ENCODE measurements at regions not wholly inside any gene's neighbourhood (a gene's known extent, or its start where the extent isn't known, plus 50 kb on each side); places are given as distances from the start of the nearest gene placed in this dataset.
"Not testable (repeated sequence)": the region's sequence is repeated elsewhere in the genome, so short reads cannot be mapped to it uniquely, and the experiment has no call there.

GRCh38 chr4:59503731-59504130 lies 1696.4 kb upstream of the ADGRL3 start:
- DNase-seq (ENCODE audit: low read depth, low spot score) (no peak), FAIRE-seq (no peak), ATAC-seq (no peak)
- ChIA-PET POLR2A (no interaction called here), RAD21 (ENCODE audit: unreplicated experiment) (no interaction called here), SMC1A (ENCODE audit: uncharacterized antibody, unreplicated experiment) (no interaction called here), CTCF (no interaction called here)
- H3K4me3 ChIP-seq, result no peak overlapping the region
- H3K4me1 ChIP-seq (ENCODE audit: control insufficient read depth, insufficient read depth, low read length), result no peaks in the 10 kb centered on the region
- H3K27ac ChIP-seq (ENCODE audit: control insufficient read depth, insufficient read depth), result no peak overlapping the region
- H3K36me3 ChIP-seq (ENCODE audit: control insufficient read depth in 2 of 2, insufficient read depth in 2 of 2, low read length in 1 of 2), result no peaks in the 10 kb centered on the region
- no TSS peak for BruUV-seq (replicated peaks)
- no peak overlapping the region for H3K9ac ChIP-seq (ENCODE audit: control insufficient read depth, insufficient read depth, low read length)
- TF ChIP-seq BMI1 (IDR thresholded peaks at IDR 0.05; ENCODE audit: borderline replicate concordance) (no peak), PML (IDR thresholded peaks at IDR 0.05; ENCODE audit: low read length) (no peak), HDAC6 (IDR thresholded peaks at IDR 0.05; ENCODE audit: unreplicated experiment) (no peak), JUND (IDR thresholded peaks at IDR 0.05; ENCODE audit: low read depth, low read length) (no peak), NBN (IDR thresholded peaks at IDR 0.05) (no peak), YY1 (IDR thresholded peaks at IDR 0.05; ENCODE audit: low read depth, low read length) (no peak), SMC3 (IDR thresholded peaks at IDR 0.05; ENCODE audit: borderline replicate concordance, low read length) (no peak), ZNF687 (IDR thresholded peaks at IDR 0.05) (no peak), CHD1 (IDR thresholded peaks at IDR 0.05; ENCODE audit: low read depth, low read length) (no peak)
- in situ Hi-C loops (cut with MboI) (no loop called here), intact Hi-C loops (cut with micrococcal nuclease; ENCODE audit: unreplicated experiment) (no loop called here)
- no peak overlapping the region for H3K4me2 ChIP-seq (ENCODE audit: control insufficient read depth, insufficient read depth)
- no peaks in the 10 kb centered on the region for H4K20me1 ChIP-seq (ENCODE audit: control insufficient read depth, insufficient read depth)
- H3K27me3 ChIP-seq (replicated peaks in 1 of 2; ENCODE audit: control insufficient read depth in 2 of 2, insufficient read depth in 2 of 2, low read length in 1 of 2), result no peaks in the 10 kb centered on the region
- H2AFZ ChIP-seq (ENCODE audit: control insufficient read depth, low read depth, low read length), result no peak overlapping the region
- H3K9me3 ChIP-seq (replicated peaks; ENCODE audit: control insufficient read depth, insufficient read depth, low read length), result no peaks in the 10 kb centered on the region
- WGBS (ENCODE audit: insufficient coverage, insufficient replicate concordance, low lambda C conversion rate, missing lambda C conversion rate), result 0% methylated on average over 1 of the region's 1 CpG
- no peaks in the 10 kb centered on the region for H3K79me2 ChIP-seq (ENCODE audit: control insufficient read depth, insufficient read depth, low read length)

DNA sequence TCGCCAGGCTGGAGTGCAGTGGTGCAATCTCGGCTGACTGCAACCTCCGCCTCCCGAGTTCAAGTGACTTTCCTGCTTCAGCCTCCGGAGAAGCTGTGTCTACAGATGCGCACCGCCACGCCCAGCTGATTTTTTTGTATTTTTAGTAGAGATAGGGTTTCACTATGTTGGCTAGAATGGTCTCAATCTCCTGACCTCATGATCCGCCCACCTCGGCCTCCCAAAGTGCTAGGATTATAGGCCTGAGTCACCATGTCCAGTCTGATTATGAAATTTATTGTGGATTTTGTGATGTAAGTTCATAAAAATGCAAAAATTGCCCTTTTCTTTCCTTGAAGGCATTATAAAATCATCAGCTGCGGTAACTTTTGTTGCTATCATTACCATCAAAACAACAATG lies 1688.3 kb upstream of the ADGRL3 start:
- H3K4me3 ChIP-seq; H3K4me2 ChIP-seq (ENCODE audit: control insufficient read depth, insufficient read depth); H3K9ac ChIP-seq (ENCODE audit: control insufficient read depth, insufficient read depth, low read length); BruUV-seq (replicated peaks); POLR2A ChIA-PET; FAIRE-seq; H3K79me2 ChIP-seq (ENCODE audit: control insufficient read depth, insufficient read depth, low read length); H4K20me1 ChIP-seq (ENCODE audit: control insufficient read depth, insufficient read depth); H2AFZ ChIP-seq (ENCODE audit: control insufficient read depth, low read depth, low read length); H3K36me3 ChIP-seq (ENCODE audit: control insufficient read depth in 2 of 2, insufficient read depth in 2 of 2, low read length in 1 of 2); DNase-seq (ENCODE audit: low read depth, low spot score); ATAC-seq; H3K4me1 ChIP-seq (ENCODE audit: control insufficient read depth, insufficient read depth, low read length); RAD21 ChIA-PET (ENCODE audit: unreplicated experiment); in situ Hi-C loops (cut with MboI); SMC1A ChIA-PET (ENCODE audit: uncharacterized antibody, unreplicated experiment); H3K27me3 ChIP-seq (replicated peaks in 1 of 2; ENCODE audit: control insufficient read depth in 2 of 2, insufficient read depth in 2 of 2, low read length in 1 of 2); intact Hi-C loops (cut with micrococcal nuclease; ENCODE audit: unreplicated experiment); H3K27ac ChIP-seq (ENCODE audit: control insufficient read depth, insufficient read depth); H3K9me3 ChIP-seq (replicated peaks; ENCODE audit: control insufficient read depth, insufficient read depth, low read length): not testable (repeated sequence)
- CTCF ChIA-PET, result interaction anchor here (0.9 kb wide), 1 partner anchor 26 kb away, joined by 3 read pairs; no protein-coding TSS in a partner anchor
- WGBS (ENCODE audit: insufficient coverage, insufficient replicate concordance, low lambda C conversion rate, missing lambda C conversion rate), result 47% methylated on average over 11 of the region's 11 CpGs

Measured in GM12878 (cell line).